GM21423 (cell line): ENCODE measurements at regions not wholly inside any gene's neighbourhood (a gene's known extent, or its start where the extent isn't known, plus 50 kb on each side); places are given as distances from the start of the nearest gene placed in this dataset.
A peak's percentile ranks its signal among the peaks of the same experiment; 100 is the strongest.

Source experiments
- ATAC-seq: cut with Tn5 transposase; IDR thresholded peaks from one replicate; pipeline ENCODE4 v1.9.1; 2021; ENCODE audit warnings: mild to moderate bottlenecking, moderate library complexity; ENCODE audit not compliant: unreplicated experiment

DNA sequence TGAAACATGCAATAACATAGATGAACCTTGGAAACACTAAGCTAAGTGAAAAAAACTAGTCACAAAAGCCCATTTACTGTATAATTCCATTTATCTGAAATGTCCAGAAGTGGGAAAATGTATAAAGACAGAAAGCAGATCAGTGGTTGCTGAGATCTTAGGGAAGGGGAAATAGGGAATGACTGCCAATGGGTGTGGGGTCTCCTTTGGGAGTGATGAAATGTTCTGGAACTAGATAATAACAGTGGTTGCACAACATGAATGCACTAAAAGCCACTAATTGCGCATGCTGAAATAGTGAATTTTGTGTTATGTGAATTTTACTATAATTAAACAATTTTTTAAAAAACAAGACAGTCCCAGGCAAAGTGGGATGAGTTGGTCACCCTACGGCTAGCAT, 472.8 kb downstream of the CCDC171 start:
- ATAC-seq, result no peak

DNA sequence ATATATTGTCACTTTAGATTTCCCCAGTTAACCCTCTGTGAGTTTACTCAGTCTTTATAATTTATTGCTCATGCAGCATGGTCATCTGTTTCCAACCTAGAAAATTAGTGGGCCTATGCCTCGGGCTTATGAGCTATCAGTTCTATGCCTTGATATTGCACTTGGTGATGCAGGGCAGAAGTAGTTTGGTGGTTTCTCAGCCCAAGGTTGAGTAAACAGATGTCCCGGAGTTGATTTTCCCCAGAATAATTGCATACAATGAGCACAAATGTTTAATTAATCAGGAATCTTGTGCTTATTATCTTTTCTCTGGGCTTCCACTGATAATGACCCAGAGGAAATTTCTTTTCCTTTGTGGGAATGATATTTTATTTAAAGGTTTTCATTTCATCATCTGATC, 474.0 kb downstream of the CCDC171 start:
- ATAC-seq, result no peak

DNA sequence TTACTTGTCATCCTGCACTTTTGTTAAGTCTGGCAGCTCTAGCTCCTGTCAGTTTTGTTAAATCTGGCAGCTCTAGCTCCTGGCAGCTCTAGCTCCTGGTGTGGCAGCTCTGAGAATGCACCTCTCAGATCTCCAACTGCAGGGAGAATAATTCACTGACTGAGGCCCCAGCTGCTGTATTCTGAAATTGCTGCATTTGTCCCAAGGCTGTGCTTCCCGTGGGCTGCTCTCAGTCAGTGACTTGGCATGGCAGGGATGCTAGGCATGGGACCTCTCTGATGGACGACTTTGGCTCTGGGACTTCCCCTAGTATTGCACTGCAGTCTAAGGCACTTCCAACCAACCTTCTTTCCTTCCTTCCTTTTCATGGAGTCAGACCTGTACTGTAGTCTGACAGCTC, 475.7 kb downstream of the CCDC171 start:
- no peak for ATAC-seq

DNA sequence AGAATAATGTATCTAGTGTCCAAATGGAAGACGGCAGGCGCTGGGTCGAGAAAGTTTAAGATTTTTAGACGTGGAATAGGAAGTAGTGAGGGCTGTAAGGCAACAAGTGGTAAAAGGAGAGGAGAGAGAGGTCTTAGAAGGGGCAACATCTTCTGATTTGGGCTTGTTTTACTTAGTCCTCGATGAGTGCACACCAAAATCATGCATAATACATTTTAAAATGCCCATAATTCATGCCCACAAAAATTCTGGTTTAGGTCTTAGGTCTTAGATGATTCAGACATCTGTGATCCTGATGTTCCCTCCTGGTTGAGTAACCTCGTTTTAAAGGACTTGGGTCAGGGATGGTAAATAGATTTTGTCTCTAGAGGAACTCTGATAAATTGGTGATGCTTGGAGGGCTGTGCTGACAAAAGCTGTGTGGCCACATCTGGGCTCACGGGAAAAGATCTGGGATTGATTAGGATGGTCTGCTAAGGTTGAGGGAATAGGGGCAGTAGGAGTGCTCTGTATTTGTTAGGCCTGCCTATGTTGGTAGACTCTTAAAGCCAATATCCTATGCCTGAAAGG, 476.3 kb downstream of the CCDC171 start:
- no peak for ATAC-seq

DNA sequence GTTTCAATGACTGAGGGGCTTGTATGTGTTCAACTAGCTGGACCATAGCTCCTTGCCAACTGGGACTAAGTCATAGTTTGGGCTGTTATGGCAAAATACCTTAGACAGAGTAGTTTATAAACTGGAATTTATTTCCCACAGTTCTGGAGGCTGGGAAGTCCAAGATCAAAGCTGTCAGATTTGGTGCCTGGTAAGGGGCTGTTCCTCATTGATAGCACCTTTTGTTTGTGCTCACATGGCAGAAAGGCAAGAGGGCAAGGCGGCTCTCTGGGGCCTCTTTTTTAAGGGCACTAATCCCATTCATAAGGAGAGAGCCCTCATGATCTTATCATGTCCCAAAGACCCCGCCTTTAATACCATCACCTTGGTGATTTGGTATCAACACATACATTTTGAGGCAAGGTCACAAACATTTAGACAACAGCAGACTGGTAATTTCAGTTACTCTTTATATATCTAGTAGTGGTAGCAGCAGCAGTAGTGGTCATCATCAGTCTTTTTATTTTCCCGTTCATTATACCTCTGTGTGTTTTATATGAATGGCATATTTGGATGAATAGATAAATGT, 477.0 kb downstream of the CCDC171 start:
- ATAC-seq, result no peak

DNA sequence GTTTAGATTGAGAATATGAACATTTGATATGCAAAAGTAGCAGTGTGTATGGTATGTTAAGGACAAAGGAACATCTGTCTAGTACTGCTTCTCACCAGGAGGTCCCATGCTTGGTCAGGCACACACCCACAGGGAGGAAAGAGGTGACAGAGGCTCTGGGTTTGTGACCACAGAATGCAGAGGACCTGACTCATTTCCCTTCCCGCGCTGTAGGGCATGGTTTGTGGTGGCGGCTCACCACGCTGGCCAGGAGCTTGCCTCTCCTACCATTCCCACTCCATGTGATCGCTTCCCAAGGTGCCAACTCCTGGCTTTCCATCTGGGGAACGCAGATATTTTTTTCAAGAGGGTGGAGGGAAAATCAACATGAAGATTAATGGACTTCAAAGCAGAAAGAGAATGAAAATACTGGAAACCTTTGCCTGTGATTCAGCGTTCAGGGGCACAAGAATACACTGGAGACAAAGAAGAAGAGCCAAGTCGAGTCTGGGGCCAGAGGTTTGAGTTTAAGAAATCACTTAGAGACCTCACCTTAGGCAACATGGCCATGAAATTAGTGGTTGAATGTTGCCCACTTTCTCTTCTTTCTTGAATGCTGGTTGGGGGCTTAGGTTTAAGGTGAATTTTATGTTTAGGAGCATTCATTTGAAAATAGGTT, 477.8 kb downstream of the CCDC171 start:
- peak; percentile 93 for ATAC-seq

DNA sequence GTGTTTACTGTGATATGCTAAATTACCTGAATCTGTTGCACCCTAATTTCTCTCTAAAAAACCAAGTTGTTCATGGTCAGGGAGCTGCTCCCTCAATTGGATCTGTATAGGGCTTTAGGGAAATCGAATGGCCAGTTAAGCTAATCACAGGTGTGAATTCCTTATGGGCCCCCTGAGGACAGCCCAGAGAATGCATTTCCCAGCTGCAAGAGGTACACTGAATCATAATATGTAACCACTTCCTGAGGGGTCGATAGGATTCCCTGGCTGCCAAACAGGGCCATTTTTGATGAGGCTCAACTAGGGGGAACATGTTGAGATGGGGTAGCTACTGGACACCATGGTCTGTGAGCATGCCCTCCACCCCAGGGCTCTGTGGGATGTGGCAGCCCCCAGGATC, 478.6 kb downstream of the CCDC171 start:
- no peak for ATAC-seq

DNA sequence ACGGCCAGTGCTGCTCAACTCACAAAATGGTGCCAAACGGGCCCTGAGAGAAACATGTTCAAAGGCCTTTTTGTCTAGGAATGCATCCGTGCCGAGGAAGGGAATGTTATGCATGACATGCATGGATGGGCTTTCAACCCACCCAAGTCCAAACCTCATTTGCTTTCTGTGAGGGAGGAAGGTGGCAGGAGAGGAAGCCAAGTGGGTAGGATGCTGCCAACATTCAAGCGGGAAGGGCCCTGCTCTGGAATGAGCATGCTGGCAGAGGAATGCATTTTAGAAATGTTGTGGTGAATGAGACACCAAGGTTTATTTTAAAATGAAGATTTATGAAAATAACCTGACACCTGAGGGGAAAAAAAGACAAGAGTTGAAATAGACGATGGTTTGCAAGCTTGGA, 479.1 kb downstream of the CCDC171 start:
- ATAC-seq, result no peak

DNA sequence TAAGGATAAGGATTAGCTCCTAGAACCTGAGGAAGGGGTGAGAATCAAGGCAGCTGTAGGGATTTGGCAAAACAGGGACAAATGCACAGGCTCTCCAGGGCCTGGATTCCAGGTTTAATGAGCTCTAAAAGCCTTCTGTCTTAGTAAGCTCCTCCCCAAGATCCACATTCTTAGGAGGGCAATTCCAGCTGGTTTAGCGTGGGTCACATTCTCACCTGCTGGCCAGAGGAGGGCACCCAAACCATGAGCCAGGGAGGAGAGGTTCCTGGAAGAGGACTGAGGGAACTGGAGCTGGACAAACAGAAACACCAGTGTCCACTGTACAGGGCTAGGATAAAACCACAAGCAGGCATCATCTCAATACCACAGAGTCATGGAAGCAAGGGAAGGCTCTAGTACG, 480.0 kb downstream of the CCDC171 start:
- ATAC-seq, result no peak

DNA sequence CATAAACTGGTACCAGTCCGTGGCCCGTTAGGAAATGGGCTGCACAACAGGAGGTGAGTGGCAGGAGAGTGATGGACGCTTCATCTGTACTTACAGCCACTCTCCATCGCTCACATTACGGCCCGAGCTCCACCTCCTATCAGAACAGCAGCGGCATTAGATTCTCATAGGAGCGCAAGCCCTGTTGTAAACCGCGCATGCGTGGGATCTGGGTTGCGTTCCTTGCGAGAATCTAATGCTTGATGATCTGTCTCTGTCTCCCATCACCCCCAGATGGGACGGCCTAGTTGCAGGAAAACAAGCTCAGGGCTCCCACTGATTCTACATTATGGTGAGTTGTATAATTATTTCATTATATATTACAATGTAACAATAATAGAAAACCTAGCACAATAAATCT, 480.4 kb downstream of the CCDC171 start:
- no peak for ATAC-seq

DNA sequence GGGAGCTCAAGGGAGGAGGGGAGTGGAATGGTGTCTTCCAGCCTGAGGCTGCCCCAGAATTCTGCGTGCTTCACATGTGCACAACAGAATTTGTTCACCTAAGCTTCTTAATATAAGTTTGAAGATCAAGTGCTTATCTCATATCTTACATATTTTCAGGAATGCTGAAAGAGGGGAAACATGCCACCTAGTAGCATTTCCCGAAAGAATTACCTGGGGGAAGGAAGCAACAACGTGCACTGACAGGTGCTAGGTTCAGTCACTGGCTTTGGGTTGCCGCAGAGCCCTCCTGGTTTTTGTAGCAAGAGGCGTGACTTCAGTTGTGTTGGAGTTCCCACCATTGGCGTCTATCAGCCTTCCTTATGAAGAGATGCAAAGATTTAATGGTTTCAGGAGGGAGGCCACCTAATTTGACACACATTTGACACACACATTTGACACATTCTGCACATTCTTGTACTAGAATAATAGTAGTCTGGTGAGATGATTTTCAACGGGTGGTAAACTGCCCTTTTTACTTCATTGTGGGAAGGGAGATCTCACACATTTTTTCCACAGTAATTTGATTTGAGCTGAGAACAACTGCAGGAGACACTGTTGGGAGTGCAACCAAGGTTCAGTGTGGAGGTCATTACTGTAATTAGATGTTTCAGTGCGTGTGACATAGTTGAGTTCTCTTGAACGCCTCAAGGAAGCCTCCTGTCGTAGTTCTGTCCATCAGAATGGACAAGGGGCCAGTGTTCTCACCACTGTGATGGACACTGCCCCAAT, 481.3 kb downstream of the CCDC171 start:
- ATAC-seq, result no peak

DNA sequence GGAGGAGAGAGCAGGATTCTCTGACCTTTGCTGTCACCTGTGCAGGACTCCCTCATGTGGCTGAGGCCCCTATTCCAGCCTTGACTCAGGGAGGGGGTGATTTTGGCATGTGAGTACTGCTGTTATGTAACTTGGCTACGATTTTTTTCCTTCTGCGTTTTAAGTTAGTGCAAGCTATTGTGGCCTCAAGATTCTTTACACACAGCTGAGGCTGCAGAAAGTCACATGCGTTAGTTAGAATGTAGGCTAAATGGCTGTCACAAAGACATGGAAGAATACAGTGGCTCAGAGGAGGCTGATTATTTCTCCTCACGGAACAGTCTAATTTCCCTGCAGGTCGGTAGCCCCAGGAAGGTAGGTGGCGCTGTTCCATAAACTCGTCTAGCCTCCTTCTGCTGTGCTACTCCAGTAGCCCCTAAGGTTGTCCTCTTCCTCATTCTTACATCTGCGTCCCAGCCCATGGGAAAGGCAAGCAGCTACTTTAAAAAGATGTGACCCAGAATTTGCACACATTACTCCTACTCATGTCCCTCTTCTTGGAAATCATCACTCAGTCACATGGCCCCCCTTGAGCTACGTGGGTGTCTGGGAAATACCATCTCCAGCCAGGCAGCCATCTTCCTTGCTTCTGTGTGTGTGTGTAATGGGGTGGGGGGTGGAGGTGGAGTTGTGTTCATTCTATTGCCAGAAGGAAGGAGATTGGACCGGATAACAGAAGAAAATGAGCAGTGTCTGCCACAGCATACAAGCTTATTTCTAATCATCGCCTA, 486.6 kb downstream of the CCDC171 start:
- ATAC-seq, result no peak

DNA sequence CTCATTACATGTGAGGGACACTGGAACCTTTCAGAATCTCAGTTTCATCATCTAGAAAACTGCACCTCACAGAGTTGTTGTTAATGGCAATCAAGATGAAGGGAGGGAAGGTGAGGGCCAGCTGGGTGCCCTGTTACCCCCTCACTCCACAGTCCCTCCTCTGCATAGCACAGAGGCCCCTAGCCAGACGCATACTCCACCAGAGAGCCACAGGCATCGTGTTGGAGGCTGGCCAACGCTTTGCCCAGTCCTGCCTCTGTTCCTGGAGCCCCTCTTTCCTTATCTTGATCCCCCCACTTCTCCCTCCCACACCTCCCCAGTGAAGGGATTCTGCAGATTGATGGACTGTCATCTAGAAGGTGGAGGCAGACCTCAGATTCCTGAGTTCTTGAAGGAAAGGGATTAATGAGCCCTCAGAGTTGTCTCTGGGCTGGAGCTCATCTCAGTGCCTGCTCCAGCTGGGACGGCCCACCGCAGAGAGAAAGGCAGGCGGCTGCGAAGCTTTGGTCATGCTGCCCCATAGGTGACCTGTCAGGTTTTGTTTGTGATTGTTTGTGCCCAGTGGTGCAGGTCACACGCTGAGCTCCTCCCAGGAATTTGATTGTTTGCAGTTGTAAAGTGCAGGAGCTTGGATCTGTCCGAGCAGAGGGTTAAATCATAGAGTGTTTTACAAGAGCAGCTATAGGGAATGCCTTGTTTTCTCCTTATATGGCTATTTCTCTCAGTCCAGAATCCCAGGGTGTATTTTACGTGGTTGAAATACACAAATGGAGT, 487.3 kb downstream of the CCDC171 start:
- no peak for ATAC-seq

DNA sequence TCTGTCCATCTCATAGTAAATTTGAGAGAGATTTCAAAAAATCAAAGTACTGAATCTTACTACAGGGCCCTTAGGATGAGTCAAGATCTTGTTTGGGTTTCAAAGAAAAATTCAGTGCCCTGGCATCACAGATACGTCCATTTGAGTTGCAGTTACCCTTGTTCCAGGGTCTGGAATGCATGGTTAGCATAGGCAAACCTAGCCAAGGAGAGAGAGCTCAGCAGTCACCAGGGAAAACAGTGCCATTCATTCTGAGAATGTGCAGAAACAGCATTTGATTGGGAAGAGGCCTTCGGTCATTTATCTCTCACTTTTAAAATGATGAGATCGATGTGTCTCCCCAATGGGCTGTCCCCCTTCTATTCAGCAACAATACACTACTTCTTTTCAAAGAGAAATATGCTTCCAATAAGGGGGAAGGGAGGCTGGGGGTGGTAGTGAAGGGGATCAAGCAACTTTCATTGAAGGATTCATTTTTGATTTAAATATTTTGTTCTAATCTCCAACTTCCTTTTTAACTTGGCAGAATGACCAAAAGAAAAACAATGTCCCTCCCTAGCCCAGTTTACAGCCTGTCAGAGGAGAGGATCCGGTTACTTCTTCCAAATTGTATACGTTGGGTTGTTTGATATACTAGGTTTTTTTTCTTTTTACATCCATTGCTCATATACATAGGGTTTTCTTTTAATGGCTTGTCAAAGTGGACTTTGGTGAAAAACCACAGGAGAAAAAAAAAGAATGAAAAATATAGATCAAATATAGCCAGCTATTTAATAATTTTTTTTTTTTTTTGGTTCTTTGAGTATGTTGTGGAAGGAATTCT, 491.1 kb downstream of the CCDC171 start:
- no peak for ATAC-seq

DNA sequence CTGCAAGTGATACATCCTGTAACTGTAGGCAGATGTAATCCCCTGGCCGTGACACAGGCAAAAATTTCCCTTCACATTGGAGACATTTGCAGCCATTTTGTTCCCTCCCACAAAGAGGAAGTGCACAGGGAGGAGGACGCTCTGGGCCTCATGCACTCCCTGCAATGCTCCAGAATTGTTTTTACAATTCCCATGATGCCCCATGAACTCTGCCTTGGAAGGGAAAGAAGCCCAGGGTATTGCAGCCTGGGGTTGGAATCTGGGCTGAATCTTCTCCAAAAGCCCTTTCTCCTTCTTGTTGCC, 491.7 kb downstream of the CCDC171 start:
- no peak for ATAC-seq

DNA sequence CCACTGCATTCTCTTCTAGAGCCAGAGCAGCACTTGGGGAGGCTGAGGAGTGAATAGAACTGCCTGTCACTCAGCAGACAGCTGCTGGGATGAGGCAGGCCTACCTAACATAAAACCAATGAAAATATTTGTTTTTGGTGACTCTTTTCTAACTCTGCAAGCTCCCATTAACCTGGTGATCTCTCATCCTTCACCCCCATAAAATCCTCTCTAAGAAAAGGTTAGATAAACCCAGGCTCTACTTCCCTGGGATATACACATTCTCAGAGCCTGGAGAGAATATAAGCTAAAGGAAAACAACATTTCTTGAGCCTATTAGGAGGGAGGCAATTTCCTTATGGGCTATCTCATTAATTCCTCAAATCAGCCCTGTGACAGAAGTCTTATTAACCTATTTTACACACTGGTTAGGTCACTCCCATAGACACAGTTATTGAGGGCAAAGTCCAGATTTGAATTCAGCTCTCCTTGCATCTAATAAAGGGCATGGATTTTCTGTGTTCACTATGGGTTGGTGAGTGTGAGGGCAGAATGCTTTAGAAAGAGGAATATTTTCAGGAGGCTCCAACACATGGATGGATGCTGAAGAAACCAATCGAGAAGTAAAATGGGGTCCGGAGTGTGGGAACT, 492.9 kb downstream of the CCDC171 start:
- ATAC-seq, result no peak

DNA sequence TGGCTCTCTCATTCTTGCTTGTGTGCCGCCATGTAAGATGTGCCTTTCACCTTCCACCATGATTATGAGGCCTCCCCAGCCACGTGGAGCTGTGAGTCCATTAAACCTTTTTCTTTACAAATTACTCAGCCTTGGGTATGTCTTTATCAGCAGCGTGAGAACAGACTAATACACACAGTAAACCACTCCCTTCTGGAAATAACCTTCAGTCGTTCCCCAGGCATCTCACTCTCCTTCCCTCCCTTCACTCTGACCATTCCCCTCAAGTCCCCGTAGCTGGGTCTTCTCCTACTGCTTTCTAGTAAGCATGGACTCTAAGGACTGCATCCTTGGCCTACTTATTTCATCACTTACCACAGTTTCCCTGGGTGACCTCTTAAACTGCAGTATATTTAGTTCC, 493.9 kb downstream of the CCDC171 start:
- ATAC-seq, result no peak

DNA sequence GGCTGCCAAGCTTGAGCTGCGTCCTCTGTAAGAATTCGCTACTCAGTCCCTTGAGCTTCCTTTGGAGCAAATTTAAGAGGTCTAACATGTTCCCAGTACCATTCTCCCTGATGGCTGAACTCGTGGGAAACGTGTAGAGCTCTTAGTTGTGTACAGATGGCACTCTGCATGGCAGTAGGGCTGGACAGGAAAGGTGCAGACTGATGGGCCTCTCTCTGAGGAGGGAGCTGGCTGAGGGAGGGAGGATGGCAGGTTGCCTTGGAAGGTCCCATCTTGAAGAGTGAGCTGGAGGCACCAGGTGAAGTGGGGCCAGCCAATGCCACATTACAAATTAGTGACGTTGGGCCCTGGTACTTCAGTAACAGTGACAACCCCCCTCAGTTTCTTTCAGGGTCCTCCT, 495.3 kb downstream of the CCDC171 start:
- ATAC-seq, result no peak

DNA sequence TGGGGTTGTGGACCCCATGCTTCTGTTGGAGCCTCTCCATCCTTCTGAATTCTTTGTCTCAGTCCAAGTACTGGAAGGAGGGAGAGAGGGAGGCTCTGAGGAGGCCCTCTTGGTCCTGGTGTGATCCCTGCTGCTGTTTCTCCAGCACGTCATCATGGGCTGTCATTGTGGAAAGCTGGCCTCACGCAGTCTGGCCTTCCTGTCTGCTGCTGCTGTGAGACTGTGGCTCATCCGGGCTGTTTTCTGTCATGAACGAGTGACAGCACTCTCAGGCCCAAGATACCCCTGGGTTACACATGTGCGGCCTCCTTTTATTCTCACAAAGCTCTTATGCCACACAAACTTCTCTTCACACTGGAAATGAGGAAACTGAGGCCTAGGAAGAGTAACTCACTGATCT, 499.3 kb downstream of the CCDC171 start:
- ATAC-seq, result no peak
